Hepatocyte (in vitro differentiated cells): ENCODE measurements at regions not wholly inside any gene's neighbourhood (a gene's known extent, or its start where the extent isn't known, plus 50 kb on each side); places are given as distances from the start of the nearest gene placed in this dataset.

Experiments
- DNase-seq: peaks from one replicate; pipeline ENCODE4 v3.0.0-alpha.2; 2016; ENCODE audit warnings: low spot score
- H2AFZ ChIP-seq: fragments of 200-600 bp; sonication (generic); 2 replicates; pipeline ENCODE4 v1.6.0; 2016; ENCODE audit warnings: antibody characterized with exemption, mild to moderate bottlenecking
- H3K27ac ChIP-seq: fragments of 200-600 bp; sonication (generic); 2 replicates; pipeline ENCODE4 v1.5.1; 2016; ENCODE audit warnings: mild to moderate bottlenecking
- H3K27me3 ChIP-seq: fragments of 200-600 bp; sonication (generic); 2 replicates; pipeline ENCODE4 v1.6.1; 2016
- H3K36me3 ChIP-seq: fragments of 200-600 bp; sonication (generic); replicated peaks from 2 replicates; pipeline ENCODE4 v1.5.1; 2016; ENCODE audit warnings: low read depth; ENCODE audit not compliant: insufficient read depth
- H3K4me1 ChIP-seq: fragments of 200-600 bp; sonication (generic); 2 replicates; pipeline ENCODE4 v1.5.1; 2016; ENCODE audit warnings: mild to moderate bottlenecking, moderate library complexity; ENCODE audit not compliant: insufficient read depth
- H3K4me2 ChIP-seq: fragments of 200-600 bp; sonication (generic); 2 replicates; pipeline ENCODE4 v1.6.0; 2016
- H3K4me3 ChIP-seq: fragments of 200-600 bp; sonication (generic); 2 replicates; pipeline ENCODE4 v1.5.1; 2016; ENCODE audit warnings: mild to moderate bottlenecking
- H3K79me2 ChIP-seq: fragments of 200-600 bp; sonication (generic); 2 replicates; pipeline ENCODE4 v1.6.0; 2017; ENCODE audit warnings: mild to moderate bottlenecking
- H3K9me2 ChIP-seq: fragments of 200-600 bp; sonication (generic); replicated peaks from 2 replicates; pipeline ENCODE4 v1.6.0; 2017; ENCODE audit warnings: mild to moderate bottlenecking; ENCODE audit not compliant: insufficient read depth
- H3K9me3 ChIP-seq: fragments of 200-600 bp; sonication (generic); 2 replicates; pipeline ENCODE4 v1.5.1; 2016; ENCODE audit warnings: low read depth, mild to moderate bottlenecking
- H4K20me1 ChIP-seq: fragments of 200-600 bp; sonication (generic); 2 replicates; pipeline ENCODE4 v1.6.0; 2016; ENCODE audit warnings: mild to moderate bottlenecking; ENCODE audit not compliant: insufficient read depth, poor library complexity, severe bottlenecking
- EZH2 ChIP-seq: fragments of 200-600 bp; sonication (generic); IDR thresholded peaks from 2 replicates; pipeline ENCODE4 v1.6.1; 2016; ENCODE audit warnings: antibody characterized with exemption, mild to moderate bottlenecking, borderline replicate concordance
- EZH2phosphoT487 ChIP-seq: fragments of 200-600 bp; sonication (generic); IDR thresholded peaks from one replicate; pipeline ENCODE4 v1.6.1; 2018; ENCODE audit warnings: antibody characterized with exemption, mild to moderate bottlenecking, low read depth, moderate library complexity; ENCODE audit not compliant: unreplicated experiment, severe bottlenecking
- WGBS: methylation state at CpG from one replicate; pipeline ENCODE4 v1.1.6; 2016; ENCODE audit warnings: low lambda C conversion rate; ENCODE audit errors: missing lambda C conversion rate; 5-methylcytosine and 5-hydroxymethylcytosine counted together
- TF ChIP-seq, protein P1 (sequence below): fragments of 200-600 bp; sonication (generic); IDR thresholded peaks from 2 replicates; pipeline ENCODE4 v1.5.1; 2016; ENCODE audit warnings: antibody characterized with exemption, mild to moderate bottlenecking; ENCODE audit not compliant: poor library complexity

DNA sequence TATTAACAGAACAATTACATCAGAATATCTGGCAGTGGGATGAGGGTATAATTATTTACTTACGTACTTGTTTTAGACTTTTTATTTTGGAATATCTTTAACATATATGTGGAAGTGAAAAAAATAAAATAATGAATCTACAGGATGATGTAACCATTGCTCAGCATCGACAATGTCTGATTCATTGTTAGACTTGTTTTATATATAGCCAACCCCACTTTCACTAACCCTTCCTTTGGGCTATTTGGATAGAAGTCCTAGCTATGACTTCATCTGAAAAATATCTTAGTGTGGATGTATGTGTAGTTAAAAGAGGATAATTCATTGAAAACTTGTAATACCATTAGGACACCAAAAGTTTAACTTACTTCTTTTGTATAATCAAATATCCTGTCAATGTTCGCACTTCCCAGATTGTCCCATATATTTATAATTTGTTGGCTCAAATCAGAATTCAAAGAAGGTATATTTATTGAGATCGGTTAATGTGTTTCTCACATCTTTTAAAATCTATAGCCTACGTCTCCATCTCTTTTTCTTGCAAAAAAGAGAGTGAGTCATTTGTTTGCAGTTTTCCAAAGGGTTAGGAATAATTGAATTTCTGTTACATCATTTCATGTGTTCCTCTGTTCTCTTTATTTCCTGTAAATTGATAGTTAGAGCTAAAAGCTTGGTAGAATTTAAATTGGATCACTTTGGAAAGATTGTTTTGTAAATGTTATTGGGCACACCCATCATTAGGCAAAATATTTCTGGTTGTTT lies 506.1 kb upstream of the FAM98A start:
- no peak overlapping the region for H2AFZ ChIP-seq

DNA sequence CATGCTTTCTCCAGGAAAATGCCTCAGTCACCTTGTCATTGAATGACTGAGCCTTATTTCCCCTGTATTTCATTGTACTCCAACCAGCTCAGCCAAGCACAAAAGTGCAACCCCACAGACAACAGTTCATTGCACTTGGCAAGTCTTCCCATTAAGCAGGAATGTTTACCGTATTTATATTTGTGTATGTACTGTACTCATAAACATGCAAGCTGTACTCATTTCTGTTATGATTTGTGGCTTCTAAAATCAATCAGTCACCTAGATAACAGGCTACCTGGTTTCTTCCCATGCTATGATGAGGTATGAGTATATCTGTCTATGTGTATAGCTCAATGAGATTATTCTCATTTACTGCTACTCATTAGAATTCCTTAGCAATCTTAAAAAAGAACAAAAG lies 505.5 kb upstream of the FAM98A start:
- 95% methylated on average over 1 of the region's 1 CpG for WGBS
- no peak for DNase-seq
- Histone ChIP-seq H3K9me2 (no peaks in the 10 kb centered on the region), H2AFZ (no peak overlapping the region), H4K20me1 (no peaks in the 10 kb centered on the region), H3K79me2 (no peaks in the 10 kb centered on the region), H3K27me3 (no peaks in the 10 kb centered on the region), H3K9me3 (no peaks in the 10 kb centered on the region), H3K4me1 (peaks cover 3% of the 10 kb centered on the region), H3K4me2 (no peak overlapping the region), H3K4me3 (no peak overlapping the region), H3K36me3 (no peaks in the 10 kb centered on the region), H3K27ac (no peak overlapping the region)
- TF ChIP-seq, protein P1, sequence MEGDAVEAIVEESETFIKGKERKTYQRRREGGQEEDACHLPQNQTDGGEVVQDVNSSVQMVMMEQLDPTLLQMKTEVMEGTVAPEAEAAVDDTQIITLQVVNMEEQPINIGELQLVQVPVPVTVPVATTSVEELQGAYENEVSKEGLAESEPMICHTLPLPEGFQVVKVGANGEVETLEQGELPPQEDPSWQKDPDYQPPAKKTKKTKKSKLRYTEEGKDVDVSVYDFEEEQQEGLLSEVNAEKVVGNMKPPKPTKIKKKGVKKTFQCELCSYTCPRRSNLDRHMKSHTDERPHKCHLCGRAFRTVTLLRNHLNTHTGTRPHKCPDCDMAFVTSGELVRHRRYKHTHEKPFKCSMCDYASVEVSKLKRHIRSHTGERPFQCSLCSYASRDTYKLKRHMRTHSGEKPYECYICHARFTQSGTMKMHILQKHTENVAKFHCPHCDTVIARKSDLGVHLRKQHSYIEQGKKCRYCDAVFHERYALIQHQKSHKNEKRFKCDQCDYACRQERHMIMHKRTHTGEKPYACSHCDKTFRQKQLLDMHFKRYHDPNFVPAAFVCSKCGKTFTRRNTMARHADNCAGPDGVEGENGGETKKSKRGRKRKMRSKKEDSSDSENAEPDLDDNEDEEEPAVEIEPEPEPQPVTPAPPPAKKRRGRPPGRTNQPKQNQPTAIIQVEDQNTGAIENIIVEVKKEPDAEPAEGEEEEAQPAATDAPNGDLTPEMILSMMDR: no peak
- TF ChIP-seq EZH2phosphoT487: no peak
- TF ChIP-seq EZH2: no peak

More for the DNA sequence above, 506.1 kb upstream of the FAM98A start:
- no peak overlapping the region for H3K4me3 ChIP-seq
- DNase-seq: no peak
- no peaks in the 10 kb centered on the region for H4K20me1 ChIP-seq
- no peaks in the 10 kb centered on the region for H3K9me2 ChIP-seq
- H3K27me3 ChIP-seq: no peaks in the 10 kb centered on the region
- H3K4me1 ChIP-seq: peaks cover 1% of the 10 kb centered on the region
- H3K36me3 ChIP-seq: no peaks in the 10 kb centered on the region
- H3K27ac ChIP-seq: no peak overlapping the region
- H3K9me3 ChIP-seq: no peaks in the 10 kb centered on the region
- no peak for TF ChIP-seq EZH2phosphoT487
- TF ChIP-seq, protein P1: no peak
- no peak for TF ChIP-seq EZH2
- WGBS: 78% methylated on average over 5 of the region's 5 CpGs
- H3K79me2 ChIP-seq: no peaks in the 10 kb centered on the region
- no peak overlapping the region for H3K4me2 ChIP-seq

DNA sequence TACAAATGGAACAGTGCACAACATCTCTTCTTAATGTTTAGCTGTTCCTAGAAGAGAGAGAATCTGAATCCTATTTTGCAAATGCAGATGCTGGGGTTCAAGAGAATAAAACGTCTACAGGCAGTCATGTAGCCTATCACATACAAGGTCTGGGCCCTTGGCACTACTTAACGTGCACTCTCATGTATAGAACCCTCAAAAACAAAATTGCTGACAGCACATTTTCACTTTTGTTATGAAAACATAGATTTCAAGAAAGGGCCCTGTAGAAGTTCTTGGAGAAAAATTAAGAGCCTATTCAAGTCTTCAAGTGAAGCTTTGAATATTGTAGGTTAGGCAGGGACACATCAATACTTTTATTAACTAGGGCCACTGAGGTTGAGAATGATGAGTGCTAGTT lies 504.3 kb upstream of the FAM98A start:
- H3K9me3 ChIP-seq: no peaks in the 10 kb centered on the region
- H3K27ac ChIP-seq: no peak overlapping the region
- H3K36me3 ChIP-seq: no peaks in the 10 kb centered on the region
- 87% methylated on average over 2 of the region's 2 CpGs for WGBS
- no peak overlapping the region for H3K4me3 ChIP-seq
- no peaks in the 10 kb centered on the region for H3K79me2 ChIP-seq
- H3K4me2 ChIP-seq: no peak overlapping the region
- H2AFZ ChIP-seq: no peak overlapping the region
- no peaks in the 10 kb centered on the region for H3K9me2 ChIP-seq
- peaks cover 3% of the 10 kb centered on the region for H3K4me1 ChIP-seq
- TF ChIP-seq, protein P1: no peak
- TF ChIP-seq EZH2phosphoT487: no peak
- TF ChIP-seq EZH2: no peak
- no peaks in the 10 kb centered on the region for H4K20me1 ChIP-seq
- no peak for DNase-seq
- H3K27me3 ChIP-seq: no peaks in the 10 kb centered on the region
